ENCODE measurements at regions not wholly inside any gene's neighbourhood (a gene's known extent, or its start where the extent isn't known, plus 50 kb on each side); places are given as distances from the start of the nearest gene placed in this dataset.

GRCh38 chr14:58805057-58805456 lies 167.3 kb downstream of the DACT1 start:
- DNase-seq (ENCODE audit: low read depth, low spot score) (no peak), FAIRE-seq (no peak)
- dilution Hi-C loops (cut with MboI; ENCODE audit: extremely low pct_ligation_motif_present, low sequenced_read_pairs) = no loop called here
- H3K9me1 ChIP-seq (ENCODE audit: control insufficient read depth, extremely low read depth, insufficient read depth, low read length) = no peaks in the 10 kb centered on the region
- H3K4me2 ChIP-seq (ENCODE audit: control insufficient read depth, extremely low read depth, insufficient read depth, low read depth, low read length) = no peak overlapping the region
- no peaks in the 10 kb centered on the region for H3K4me1 ChIP-seq (ENCODE audit: control insufficient read depth, extremely low read depth, insufficient read depth, low read length)
- no peaks in the 10 kb centered on the region for H3K9me3 ChIP-seq (ENCODE audit: control insufficient read depth, low read depth, low read length)
- no peaks in the 10 kb centered on the region for H3K79me2 ChIP-seq (ENCODE audit: control insufficient read depth, insufficient read depth, low read length)
- TF ChIP-seq CTCF (optimal IDR thresholded peaks at IDR 0.05 in 1 of 3, IDR thresholded peaks at IDR 0.05 in 1 of 3, conservative IDR thresholded peaks at IDR 0.05 in 1 of 3; ENCODE audit: extremely low read depth in 1 of 3, insufficient read depth in 2 of 3, low read length in 3 of 3) (no peak), EZH2 (IDR thresholded peaks at IDR 0.05; ENCODE audit: low read length) (no peak)
- no peak overlapping the region for H3K27ac ChIP-seq (ENCODE audit: control insufficient read depth, insufficient read depth, low read length)
- no peak overlapping the region for H3K4me3 ChIP-seq (ENCODE audit: control insufficient read depth in 2 of 3, extremely low read depth in 1 of 3, insufficient read depth in 2 of 3, low read depth in 1 of 3, low read length in 3 of 3)
- no peaks in the 10 kb centered on the region for H3K36me3 ChIP-seq (ENCODE audit: control insufficient read depth in 2 of 2, extremely low read depth in 1 of 2, insufficient read depth in 2 of 2, low read length in 2 of 2)
- no peaks in the 10 kb centered on the region for H3K27me3 ChIP-seq (ENCODE audit: control insufficient read depth, extremely low read depth, insufficient read depth, low read length)
- no peak overlapping the region for H3K9ac ChIP-seq (ENCODE audit: control insufficient read depth, extremely low read depth, insufficient read depth, low read length)
- H4K20me1 ChIP-seq (ENCODE audit: control insufficient read depth, extremely low read depth, insufficient read depth, low read length) = no peaks in the 10 kb centered on the region
- no peak overlapping the region for H2AFZ ChIP-seq (ENCODE audit: control insufficient read depth, low read length)

- Histone ChIP-seq H3K4me2 (ENCODE audit: control insufficient read depth, extremely low read depth, insufficient read depth, low read depth, low read length) (no peak overlapping the region), H3K4me3 (ENCODE audit: control insufficient read depth in 2 of 3, extremely low read depth in 1 of 3, insufficient read depth in 2 of 3, low read depth in 1 of 3, low read length in 3 of 3) (no peak overlapping the region), H2AFZ (ENCODE audit: control insufficient read depth, low read length) (no peak overlapping the region), H3K9me1 (ENCODE audit: control insufficient read depth, extremely low read depth, insufficient read depth, low read length) (no peaks in the 10 kb centered on the region), H3K79me2 (ENCODE audit: control insufficient read depth, insufficient read depth, low read length) (no peaks in the 10 kb centered on the region), H3K27ac (ENCODE audit: control insufficient read depth, insufficient read depth, low read length) (no peak overlapping the region), H3K9ac (ENCODE audit: control insufficient read depth, extremely low read depth, insufficient read depth, low read length) (no peak overlapping the region), H3K9me3 (ENCODE audit: control insufficient read depth, low read depth, low read length) (no peaks in the 10 kb centered on the region), H3K36me3 (ENCODE audit: control insufficient read depth in 2 of 2, extremely low read depth in 1 of 2, insufficient read depth in 2 of 2, low read length in 2 of 2) (no peaks in the 10 kb centered on the region), H3K27me3 (ENCODE audit: control insufficient read depth, extremely low read depth, insufficient read depth, low read length) (no peaks in the 10 kb centered on the region), H4K20me1 (ENCODE audit: control insufficient read depth, extremely low read depth, insufficient read depth, low read length) (no peaks in the 10 kb centered on the region), H3K4me1 (ENCODE audit: control insufficient read depth, extremely low read depth, insufficient read depth, low read length) (no peaks in the 10 kb centered on the region)
- FAIRE-seq (no peak), DNase-seq (ENCODE audit: low read depth, low spot score) (no peak)
- dilution Hi-C loops (cut with MboI; ENCODE audit: extremely low pct_ligation_motif_present, low sequenced_read_pairs) = no loop called here
- no peak for TF ChIP-seq CTCF (optimal IDR thresholded peaks at IDR 0.05 in 1 of 3, IDR thresholded peaks at IDR 0.05 in 1 of 3, conservative IDR thresholded peaks at IDR 0.05 in 1 of 3; ENCODE audit: extremely low read depth in 1 of 3, insufficient read depth in 2 of 3, low read length in 3 of 3)
- no peak for TF ChIP-seq EZH2 (IDR thresholded peaks at IDR 0.05; ENCODE audit: low read length)
These were observed 168.0 kb downstream of the DACT1 start for GRCh38 chr14:58805605-58806409.

All from keratinocyte (primary cell).